Head of caudate nucleus (tissue), 42 donors: ENCODE measurements at regions not wholly inside any gene's neighbourhood (a gene's known extent, or its start where the extent isn't known, plus 50 kb on each side); places are given as distances from the start of the nearest gene placed in this dataset.
"Not testable (repeated sequence)": the region's sequence is repeated elsewhere in the genome, so short reads cannot be mapped to it uniquely, and the experiment has no call there.

Source experiments
- DNase-seq, 42 donors: peaks; one replicate each; pipeline versions ENCODE4 v3.0.0 to v3.0.0-alpha.2; 2020 to 2021; ENCODE audit warnings: mixed read lengths in 7 of 42
- intact Hi-C: fragments of 100-400 bp; cut with DNase I; formaldehyde crosslinking; loops from one replicate; pipeline ENCODE4 v1.15.0; 2022

DNA sequence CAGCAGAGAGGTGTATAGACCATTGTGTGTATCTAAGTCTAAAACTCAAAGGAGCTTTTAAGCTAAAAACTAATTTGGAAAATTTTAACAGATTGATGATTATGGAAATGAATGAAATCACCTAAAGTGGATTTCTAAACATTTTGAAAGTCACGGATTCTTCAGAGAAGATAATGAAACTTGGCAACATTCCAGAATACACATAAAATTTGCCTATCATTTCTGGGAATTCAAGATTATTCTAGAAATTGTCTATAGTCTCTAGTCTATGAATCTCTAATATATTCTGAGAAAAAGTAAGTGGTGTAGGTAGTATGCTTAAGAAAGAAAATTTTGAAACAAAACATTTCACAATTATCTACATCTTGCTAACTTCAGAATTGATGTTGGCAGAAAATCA is 1117.9 kb upstream of the CNTN5 start:
- intact Hi-C loops = no loop called here

GRCh38 chr11:97905101-97905500 is 1115.6 kb upstream of the CNTN5 start:
- DNase-seq = no peak
- intact Hi-C loops = no loop called here

More for the DNA sequence above, 1117.9 kb upstream of the CNTN5 start:
- no peak for DNase-seq

- intact Hi-C loops = no loop called here
Measured at GRCh38 chr11:97905671-97906070, 1115.1 kb upstream of the CNTN5 start.

GRCh38 chr11:97908354-97908753 is 1112.4 kb upstream of the CNTN5 start:
- intact Hi-C loops = no loop called here
- DNase-seq = no peak

More at GRCh38 chr11:97905671-97906070, 1115.1 kb upstream of the CNTN5 start:
- no peak for DNase-seq

DNA sequence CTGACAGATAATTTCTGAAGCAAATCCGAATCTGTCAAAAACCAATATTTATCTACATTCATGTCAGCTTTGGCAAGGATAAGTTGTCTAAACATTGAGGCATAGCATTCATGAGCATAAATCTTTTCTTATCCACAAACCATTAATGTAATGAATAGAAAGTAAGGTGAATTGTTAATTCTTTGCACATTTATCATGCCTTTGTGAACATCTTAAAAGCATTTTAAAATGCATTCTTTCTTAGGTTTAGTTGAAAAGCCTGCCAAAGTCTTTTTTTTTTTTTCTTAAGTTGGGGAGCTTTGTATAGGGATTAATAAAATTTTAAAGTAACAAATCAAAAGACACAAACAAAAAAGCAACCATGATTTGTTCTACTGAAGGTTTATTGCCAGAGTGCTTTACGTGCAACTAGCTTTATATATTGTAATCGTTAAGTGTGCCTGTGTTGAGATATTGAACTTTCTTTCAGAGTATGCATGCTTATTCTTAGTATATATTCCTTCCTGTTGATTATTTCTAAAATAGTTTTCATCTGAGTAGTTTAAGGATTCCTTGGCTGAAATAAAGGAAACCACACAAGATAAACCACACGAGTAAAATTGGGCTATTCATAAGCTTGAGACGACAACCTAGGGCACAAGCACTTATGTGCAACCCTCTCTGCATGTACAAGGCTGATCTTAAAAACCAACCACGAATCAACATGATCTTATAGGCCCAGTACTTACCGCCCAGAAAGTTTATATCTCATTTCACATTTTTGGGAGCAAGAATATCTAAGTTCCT is 1110.9 kb upstream of the CNTN5 start:
- no peak for DNase-seq
- intact Hi-C loops = no loop called here

GRCh38 chr11:97912629-97913028 is 1108.1 kb upstream of the CNTN5 start:
- DNase-seq = no peak
- intact Hi-C loops = no loop called here

GRCh38 chr11:97922933-97923332 is 1097.8 kb upstream of the CNTN5 start:
- DNase-seq, intact Hi-C loops: not testable (repeated sequence)

DNA sequence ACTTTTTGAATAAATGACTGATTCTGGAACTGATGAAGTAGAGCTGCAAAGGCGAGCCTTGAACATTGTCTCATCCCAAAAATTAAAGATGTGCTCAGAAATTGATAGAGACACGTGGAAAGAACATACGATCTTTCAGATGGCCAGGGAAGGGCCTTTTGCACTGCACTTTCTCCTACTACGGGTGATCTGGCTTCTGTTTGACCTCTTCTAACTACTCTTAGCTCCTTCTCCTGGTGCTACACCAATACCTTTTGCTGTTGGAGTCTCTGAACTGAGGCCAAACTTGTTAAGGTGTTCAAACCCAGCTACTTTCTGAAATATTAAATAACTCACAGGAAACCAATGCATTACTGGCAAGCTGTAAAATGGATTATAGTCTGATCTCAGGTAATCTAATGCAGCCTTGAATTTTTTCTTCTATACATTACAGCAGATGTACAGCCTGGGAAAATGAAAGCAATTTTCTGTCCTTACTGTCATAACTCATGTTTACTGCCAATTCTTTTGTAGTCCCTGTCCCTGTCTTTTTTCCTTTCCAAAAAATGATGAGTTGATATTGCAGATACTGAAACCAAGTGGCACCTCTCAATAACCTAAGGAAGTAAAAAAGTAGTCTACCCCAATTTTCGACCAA is 1086.1 kb upstream of the CNTN5 start:
- intact Hi-C loops = no loop called here
- no peak for DNase-seq

- DNase-seq = no peak
- intact Hi-C loops = no loop called here
Measured at GRCh38 chr11:97937501-97937900, 1083.2 kb upstream of the CNTN5 start.

- DNase-seq = no peak
- intact Hi-C loops = no loop called here
Measured at GRCh38 chr11:97938789-97939188, 1082.0 kb upstream of the CNTN5 start.

GRCh38 chr11:97943493-97943892 is 1077.3 kb upstream of the CNTN5 start:
- DNase-seq = no peak
- intact Hi-C loops = no loop called here

DNA sequence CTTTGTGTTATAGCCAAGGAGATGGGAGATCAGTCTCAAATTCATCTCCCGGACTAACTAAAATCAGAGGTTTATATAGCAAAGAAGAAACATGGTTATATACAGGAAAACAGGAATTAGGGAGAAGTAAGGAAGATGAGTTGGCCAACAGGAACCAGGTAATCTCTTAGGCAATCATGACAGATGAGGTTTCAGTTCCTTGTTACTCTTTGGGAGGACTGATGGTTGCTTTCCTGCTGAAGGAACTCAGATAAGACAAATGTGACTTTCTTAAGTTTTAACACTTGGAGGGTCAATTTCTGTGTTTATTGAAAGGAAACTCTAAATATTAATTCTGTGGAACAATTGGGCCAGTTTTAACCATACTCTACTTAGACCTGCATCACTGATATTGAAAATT is 1072.0 kb upstream of the CNTN5 start:
- DNase-seq = no peak
- intact Hi-C loops = no loop called here

DNA sequence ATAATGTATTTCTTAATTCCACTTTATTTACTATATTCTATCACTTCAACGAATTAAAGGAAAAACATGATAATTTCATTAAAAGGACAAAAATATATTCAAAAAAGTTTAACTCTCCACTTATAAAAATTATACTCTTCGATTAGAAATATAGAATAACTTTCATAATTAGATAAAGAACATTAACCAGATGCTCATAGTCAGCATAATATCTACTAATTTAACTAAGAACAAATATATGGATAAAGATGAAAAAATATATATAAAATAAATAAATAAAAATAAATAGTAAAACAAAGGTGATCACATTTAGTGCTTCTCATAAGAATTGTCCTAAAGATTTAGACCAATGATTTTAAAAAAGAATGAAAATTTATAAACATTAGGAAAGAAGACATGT is 1065.2 kb upstream of the CNTN5 start:
- intact Hi-C loops = no loop called here
- DNase-seq = no peak

DNA sequence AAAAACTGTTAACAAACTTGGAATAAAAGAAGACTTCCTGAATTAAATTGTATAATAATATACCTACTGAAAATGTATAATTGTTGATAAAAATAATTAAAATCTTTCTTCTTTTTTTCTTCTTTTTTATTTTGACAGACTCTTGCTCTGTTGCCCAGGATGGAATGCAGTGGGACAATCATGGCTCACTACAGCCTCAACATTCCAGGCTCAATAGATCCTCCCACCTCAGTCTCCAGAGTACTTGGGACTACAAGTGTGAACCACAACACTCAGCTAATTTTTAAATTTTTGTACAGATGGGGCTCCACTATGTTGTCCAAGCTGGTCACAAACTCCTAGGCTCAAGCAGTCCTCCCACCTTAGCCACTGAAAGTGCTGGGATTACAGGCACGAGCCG is 1063.8 kb upstream of the CNTN5 start:
- intact Hi-C loops = no loop called here
- DNase-seq = no peak

DNA sequence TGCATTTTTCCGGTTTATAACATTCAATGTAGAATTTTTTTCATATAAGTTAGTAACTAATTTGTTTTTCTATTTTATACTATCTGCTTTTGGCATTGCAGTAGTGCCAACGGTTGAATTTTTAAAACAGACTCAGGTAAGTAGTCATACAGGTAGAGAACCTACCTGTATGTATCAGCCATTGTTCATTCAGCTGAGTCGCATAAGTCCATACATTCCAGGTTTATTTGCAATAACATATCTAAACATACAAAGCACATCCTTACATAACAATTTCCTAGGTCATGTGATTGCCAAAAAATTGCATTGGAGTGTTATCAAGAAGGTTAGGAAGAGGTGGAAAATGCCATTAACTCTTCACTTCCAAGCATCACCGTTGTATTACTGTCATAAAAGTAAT is 1059.3 kb upstream of the CNTN5 start:
- intact Hi-C loops = no loop called here

DNA sequence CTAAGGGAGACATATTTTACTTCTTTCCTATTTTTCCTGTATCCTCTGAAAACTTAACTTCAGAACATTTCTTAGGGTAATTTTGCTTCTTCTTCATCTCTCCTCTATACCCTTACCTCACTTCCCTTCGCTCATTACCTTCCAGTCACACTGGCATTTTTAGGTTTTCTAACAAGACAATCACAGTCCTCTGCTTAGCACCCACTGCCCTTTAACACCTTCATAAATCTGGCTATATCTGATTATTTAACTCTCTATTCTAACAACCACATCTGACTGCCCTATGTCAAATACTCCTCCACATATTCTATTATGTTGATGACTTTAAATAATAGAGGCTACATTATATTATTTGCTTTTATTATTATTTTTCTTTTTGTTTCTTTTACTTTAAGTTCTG is 1058.0 kb upstream of the CNTN5 start:
- DNase-seq = no peak
- intact Hi-C loops = no loop called here

More for the DNA sequence above, 1059.3 kb upstream of the CNTN5 start:
- no peak for DNase-seq

DNA sequence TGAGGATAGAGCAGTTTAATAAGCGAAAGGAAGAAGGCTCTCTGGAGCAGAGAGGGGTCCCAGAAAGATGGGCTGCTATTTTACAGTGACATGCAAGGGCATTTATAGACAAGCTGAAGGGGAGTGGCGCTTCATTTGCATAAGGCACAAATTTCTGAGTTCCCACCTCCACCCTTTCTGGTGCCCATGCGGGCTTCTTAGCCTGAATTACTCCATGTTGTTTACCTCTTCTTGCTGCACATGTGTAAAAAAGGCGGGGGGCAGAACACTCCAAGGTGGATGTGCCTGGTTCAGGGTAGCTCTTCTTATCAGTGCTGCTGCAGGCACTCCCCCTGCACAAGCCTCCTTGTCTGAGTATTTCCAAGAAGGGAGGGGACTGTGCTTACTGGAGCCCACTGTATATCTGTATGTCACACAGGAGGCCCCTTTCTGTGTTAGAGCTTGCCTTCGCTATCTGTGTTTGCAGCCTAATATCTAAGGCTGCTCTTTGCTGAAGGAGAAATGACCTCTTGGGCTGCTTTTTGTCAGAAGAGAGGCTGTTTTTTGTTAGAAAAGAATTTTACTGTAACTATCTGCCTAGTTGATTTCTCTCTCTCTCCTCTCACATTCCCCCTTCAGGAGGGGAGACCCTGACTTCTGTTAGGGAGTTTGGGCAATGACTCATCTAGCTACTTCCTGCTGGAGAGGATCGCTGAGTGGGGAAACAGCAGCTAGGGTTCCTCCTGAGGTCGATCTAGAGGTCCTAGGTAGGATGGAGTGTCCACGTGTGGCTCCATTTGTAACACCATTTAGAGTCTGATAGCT is 1057.0 kb upstream of the CNTN5 start:
- intact Hi-C loops = no loop called here
- DNase-seq = no peak

DNA sequence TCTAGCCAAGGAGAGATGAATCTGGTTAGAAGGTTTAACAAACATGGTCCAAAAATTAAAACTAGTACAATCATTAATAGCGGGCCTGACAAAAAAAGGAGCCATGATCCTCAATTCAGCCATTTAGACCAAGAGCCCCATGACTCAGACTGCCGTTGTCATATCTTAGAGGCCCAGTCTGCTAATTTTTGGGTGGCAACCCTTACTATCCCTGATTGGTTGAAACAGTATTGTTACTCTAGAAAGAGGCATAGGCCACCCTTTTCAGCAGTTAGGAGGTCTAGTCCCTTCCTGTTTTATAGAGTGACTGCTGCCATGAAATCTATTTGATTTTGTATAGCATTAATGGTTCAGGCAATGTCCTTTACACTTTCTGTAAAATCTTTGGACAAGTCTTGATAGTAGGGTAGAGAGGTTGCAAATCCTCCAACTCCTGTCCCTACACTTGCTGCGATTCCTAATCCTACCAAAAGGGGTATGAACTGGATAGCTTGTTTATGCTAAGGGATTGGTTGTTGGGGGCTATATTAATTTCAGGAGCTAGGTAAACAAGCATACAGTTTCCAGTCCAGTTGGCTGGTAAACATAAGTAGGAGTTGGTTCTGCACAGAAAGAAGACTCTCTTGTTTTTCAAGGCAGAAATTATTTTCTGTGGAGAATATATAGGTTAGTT is 1056.3 kb upstream of the CNTN5 start:
- DNase-seq = no peak
- intact Hi-C loops = no loop called here

DNA sequence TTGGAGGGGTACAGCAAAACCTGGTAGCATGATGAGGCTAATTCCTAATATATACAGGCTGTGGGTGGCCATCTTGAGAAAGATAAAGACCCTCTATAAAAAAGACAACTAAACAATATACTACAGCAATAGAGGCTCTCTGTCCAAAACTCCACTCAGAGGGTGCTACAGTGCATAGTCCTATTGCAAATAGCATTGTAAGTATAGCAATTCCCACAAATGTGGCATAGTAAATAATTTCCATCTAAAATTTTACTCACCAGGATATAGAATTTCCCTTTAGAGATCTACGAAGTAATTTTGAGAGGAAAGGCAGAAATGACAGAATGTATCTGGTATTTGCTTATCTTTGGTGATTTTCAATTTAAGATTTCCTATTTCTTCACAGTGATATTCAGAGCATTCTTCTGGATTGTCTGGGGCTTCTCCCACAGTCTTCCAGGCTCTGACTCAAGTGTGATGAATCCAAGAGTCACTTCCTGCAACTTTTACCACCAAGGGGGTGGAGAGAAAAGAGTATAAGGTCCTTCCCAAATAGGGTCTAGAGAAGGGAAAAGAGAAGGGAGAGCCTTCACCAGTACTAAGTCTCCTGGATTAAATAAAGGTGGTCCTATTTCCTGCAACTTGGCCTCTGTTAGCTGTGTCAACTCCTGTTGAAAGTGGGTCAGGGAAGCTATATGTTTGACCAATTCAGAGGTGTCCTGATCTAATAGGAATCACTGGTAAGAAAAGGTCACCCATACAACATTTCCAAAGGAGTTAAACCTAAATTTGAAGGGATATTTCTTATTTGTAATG is 1054.7 kb upstream of the CNTN5 start:
- no peak for DNase-seq
- intact Hi-C loops = no loop called here
